Sigmoid colon (tissue), 4 donors: ENCODE measurements at regions not wholly inside any gene's neighbourhood (a gene's known extent, or its start where the extent isn't known, plus 50 kb on each side); places are given as distances from the start of the nearest gene placed in this dataset.

Experiments
- CTCF ChIP-seq, 4 experiments: fragments of 450-650 bp in 3 of 4; fragments of 200-600 bp in 1 of 4; IDR thresholded peaks; one replicate each; pipeline ENCODE4 v1.5.1; 2016 to 2019; ENCODE audit warnings: antibody characterized with exemption in 4 of 4, mild to moderate bottlenecking in 3 of 4, moderate library complexity in 2 of 4
- POLR2A ChIP-seq, 2 donors: fragments of 450-650 bp; IDR thresholded peaks; one replicate each; pipeline ENCODE4 v1.6.1; 2016; ENCODE audit warnings: antibody characterized with exemption in 2 of 2, mild to moderate bottlenecking in 2 of 2, moderate library complexity in 2 of 2
- POLR2AphosphoS5 ChIP-seq, 4 donors: sonication (generic); formaldehyde crosslinking; IDR thresholded peaks; one replicate each; pipeline ENCODE4 v1.6.1; 2017; ENCODE audit warnings: antibody characterized with exemption in 4 of 4

GRCh38 chr15:81547521-81548132 lies 173.6 kb upstream of the TMC3 start:
- TF ChIP-seq CTCF (IDR thresholded peaks at IDR 0.05): no peak
- TF ChIP-seq POLR2AphosphoS5 (IDR thresholded peaks at IDR 0.05): peak; percentile 45 to 80 (median 67)
- TF ChIP-seq POLR2A (IDR thresholded peaks at IDR 0.05): no peak
